AG04450 (cell line): ENCODE measurements at regions not wholly inside any gene's neighbourhood (a gene's known extent, or its start where the extent isn't known, plus 50 kb on each side); places are given as distances from the start of the nearest gene placed in this dataset.

Experiments used
- CTCF ChIA-PET: fragments of 300-600, 350-600 bp; formaldehyde crosslinking; extraction: SDS; loops from one replicate; lab custom pipeline; 2022; ENCODE audit warnings: antibody characterized with exemption, inconsistent platforms; lab: Charles Lee
- POLR2A ChIA-PET: fragments of 350-600 bp; formaldehyde crosslinking; extraction: SDS; loops from one replicate; lab custom pipeline; 2021; ENCODE audit warnings: antibody characterized with exemption, inconsistent platforms; lab: Yijun Ruan, JAX
- DNase-seq: peaks from one replicate; pipeline ENCODE4 v3.0.0-alpha.2; 2011; ENCODE audit warnings: low read depth, low spot score
- H3K27ac ChIP-seq: one replicate; pipeline ENCODE4 v1.5.1; 2012; ENCODE audit warnings: low read depth, low read length, control low read depth
- H3K27me3 ChIP-seq: one replicate; pipeline ENCODE4 v1.6.0; 2012; ENCODE audit warnings: low read length; ENCODE audit not compliant: control insufficient read depth, insufficient read depth
- H3K4me3 ChIP-seq: 2 replicates; pipeline ENCODE4 v1.5.1; 2011; ENCODE audit warnings: mild to moderate bottlenecking, low read depth, low read length, control low read depth
- H3K9me3 ChIP-seq: 2 replicates; pipeline ENCODE4 v1.5.1; 2012; ENCODE audit warnings: low read length; ENCODE audit not compliant: control insufficient read depth, insufficient read depth
- CTCF ChIP-seq: IDR thresholded peaks from 2 replicates; pipeline ENCODE4 v1.5.1; 2011; ENCODE audit warnings: low read depth, low read length, control low read depth, inconsistent platforms

- H3K4me3 ChIP-seq, result no peak overlapping the region
- DNase-seq, result no peak
- TF ChIP-seq CTCF, result no peak
- H3K27ac ChIP-seq, result no peak overlapping the region
- POLR2A ChIA-PET, result no interaction called here
- H3K27me3 ChIP-seq, result no peaks in the 10 kb centered on the region
- no peaks in the 10 kb centered on the region for H3K9me3 ChIP-seq
- CTCF ChIA-PET, result no interaction called here
Measured at GRCh38 chr2:192591617-192592016, 396.9 kb upstream of the TMEFF2 start.

GRCh38 chr2:192585418-192585817 is 390.7 kb upstream of the TMEFF2 start:
- CTCF ChIA-PET, result no interaction called here
- POLR2A ChIA-PET, result no interaction called here
- no peak for TF ChIP-seq CTCF
- H3K27ac ChIP-seq, result no peak overlapping the region
- no peak overlapping the region for H3K4me3 ChIP-seq
- no peak for DNase-seq
- no peaks in the 10 kb centered on the region; the same call in 1 of the 2 replicates for H3K9me3 ChIP-seq
- no peaks in the 10 kb centered on the region for H3K27me3 ChIP-seq

DNA sequence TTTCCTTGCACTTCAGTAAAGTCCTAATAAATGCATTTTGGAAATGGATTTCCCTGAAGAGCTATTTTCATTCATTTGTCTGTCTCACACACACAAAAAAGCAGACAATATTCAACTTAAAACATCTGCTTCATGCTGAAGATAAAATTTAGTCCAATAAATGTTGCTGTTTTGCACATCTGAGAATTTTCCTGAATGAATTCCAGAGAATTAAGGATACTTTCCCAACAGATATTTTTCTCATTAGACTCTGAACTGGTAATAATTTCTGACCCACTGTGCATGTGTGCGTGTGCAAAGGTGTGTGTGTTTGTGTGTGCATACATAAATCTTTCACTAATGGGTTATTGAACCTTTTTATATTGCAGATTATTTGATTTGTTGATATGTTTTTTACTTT is 390.2 kb upstream of the TMEFF2 start:
- Histone ChIP-seq H3K9me3 (no peaks in the 10 kb centered on the region; the same call in 1 of the 2 replicates), H3K4me3 (no peak overlapping the region), H3K27ac (no peak overlapping the region), H3K27me3 (no peaks in the 10 kb centered on the region)
- DNase-seq, result no peak
- ChIA-PET POLR2A (no interaction called here), CTCF (no interaction called here)
- no peak for TF ChIP-seq CTCF

- Histone ChIP-seq H3K27me3 (no peaks in the 10 kb centered on the region), H3K9me3 (no peaks in the 10 kb centered on the region; the same call in 1 of the 2 replicates), H3K4me3 (no peak overlapping the region), H3K27ac (no peak overlapping the region)
- CTCF ChIA-PET, result no interaction called here
- TF ChIP-seq CTCF, result no peak
- no peak for DNase-seq
- POLR2A ChIA-PET, result no interaction called here
Measured at GRCh38 chr2:192579965-192580700, 385.4 kb upstream of the TMEFF2 start.

- Histone ChIP-seq H3K27me3 (no peaks in the 10 kb centered on the region), H3K4me3 (no peak overlapping the region), H3K9me3 (no peaks in the 10 kb centered on the region; the same call in 1 of the 2 replicates), H3K27ac (no peak overlapping the region)
- no peak for DNase-seq
- CTCF ChIA-PET, result no interaction called here
- POLR2A ChIA-PET, result no interaction called here
- no peak for TF ChIP-seq CTCF
Measured at GRCh38 chr2:192578780-192579179, 384.0 kb upstream of the TMEFF2 start.
